BJ (cell line): ENCODE measurements at regions not wholly inside any gene's neighbourhood (a gene's known extent, or its start where the extent isn't known, plus 50 kb on each side); places are given as distances from the start of the nearest gene placed in this dataset.
"Not testable (repeated sequence)": the region's sequence is repeated elsewhere in the genome, so short reads cannot be mapped to it uniquely, and the experiment has no call there.

Experiments used
- CTCF ChIA-PET: fragments of 350-600 bp; formaldehyde crosslinking; extraction: SDS; loops from one replicate; lab custom pipeline; 2021; ENCODE audit warnings: antibody characterized with exemption, inconsistent platforms; lab: Yijun Ruan, JAX
- POLR2A ChIA-PET: fragments of 300-600 bp; sonication (Branson Sonifier 250); formaldehyde crosslinking; extraction: SDS; loops from one replicate; lab custom pipeline; 2021; ENCODE audit warnings: antibody characterized with exemption; lab: Charles Lee
- DNase-seq: peaks from one replicate; pipeline ENCODE4 v3.0.0-alpha.2; 2011; ENCODE audit warnings: low read depth
- H3K27me3 ChIP-seq: 2 replicates; pipeline ENCODE4 v1.6.0; 2011; ENCODE audit warnings: low read length; ENCODE audit not compliant: control insufficient read depth, insufficient read depth
- H3K36me3 ChIP-seq: 2 replicates; pipeline ENCODE4 v1.5.1; 2011; ENCODE audit warnings: low read length; ENCODE audit not compliant: control insufficient read depth, insufficient read depth
- H3K4me3 ChIP-seq: 2 replicates; pipeline ENCODE4 v1.5.1; 2011; ENCODE audit warnings: low read depth, mild to moderate bottlenecking, control low read depth, low read length
- CTCF ChIP-seq: IDR thresholded peaks from 2 replicates; pipeline ENCODE4 v1.5.1; 2011; ENCODE audit warnings: low read depth, mild to moderate bottlenecking, control low read depth, inconsistent platforms, low read length, moderate library complexity; ENCODE audit not compliant: insufficient read depth

DNA sequence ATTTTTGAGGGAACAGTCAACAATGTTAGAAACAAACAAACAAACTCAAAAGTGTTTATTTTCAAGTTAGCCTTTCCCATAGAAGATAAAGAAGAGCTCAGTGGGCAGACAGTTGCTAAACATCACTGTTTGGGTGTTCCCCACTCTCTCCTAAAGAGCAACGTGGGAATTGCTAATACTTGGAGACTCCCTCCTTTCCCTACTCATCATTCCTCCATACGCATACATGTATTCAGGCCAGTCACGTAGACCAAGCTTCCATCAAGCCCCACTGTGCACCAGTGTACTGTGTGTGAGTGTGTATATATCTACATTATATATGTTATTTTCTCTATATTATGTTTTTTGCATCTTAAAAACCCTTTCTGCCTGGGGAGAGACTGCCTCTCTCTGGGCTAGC is 115.0 kb upstream of the EGFLAM start:
- H3K36me3 ChIP-seq: no peaks in the 10 kb centered on the region
- CTCF ChIA-PET: interaction anchor here (0.6 to 1.1 kb wide), 2 partner anchors 25 to 122 kb away, joined by 3 to 6 read pairs; no protein-coding TSS in a partner anchor
- H3K27me3 ChIP-seq: 0 out of 2 replicates have a peak, but pooled peaks cover 1% of the 10 kb centered on the region
- no peak for DNase-seq
- no peak for TF ChIP-seq CTCF
- POLR2A ChIA-PET: interaction anchor here (1.0 kb wide), 1 partner anchor 159 kb away, joined by 6 read pairs; no protein-coding TSS in a partner anchor
- H3K4me3 ChIP-seq: no peak overlapping the region

DNA sequence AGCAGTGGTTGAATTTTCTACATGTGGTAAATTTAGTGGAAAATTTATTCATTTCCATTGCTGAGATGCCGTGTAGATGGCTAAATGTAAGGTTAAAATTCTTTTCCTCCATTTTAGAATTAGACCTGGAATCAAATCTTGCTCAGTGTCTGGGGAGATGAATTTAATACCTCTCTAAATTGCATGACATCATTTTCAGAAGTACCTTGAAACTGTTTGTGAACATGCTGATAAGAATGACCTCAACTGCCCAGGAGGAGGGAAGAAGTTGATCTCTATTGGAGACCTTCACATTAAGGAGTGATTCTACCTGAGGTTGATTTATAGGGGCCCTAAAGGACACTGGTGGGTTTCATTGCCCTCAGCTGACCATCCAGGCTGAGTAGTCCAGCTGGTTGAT is 116.7 kb upstream of the EGFLAM start:
- Histone ChIP-seq H3K27me3 (peaks cover 1% of the 10 kb centered on the region; the same call in 1 of the 2 replicates), H3K4me3 (no peak overlapping the region), H3K36me3 (no peaks in the 10 kb centered on the region)
- POLR2A ChIA-PET: no interaction called here
- CTCF ChIA-PET: no interaction called here
- TF ChIP-seq CTCF: no peak
- no peak for DNase-seq

- Histone ChIP-seq H3K36me3 (no peaks in the 10 kb centered on the region), H3K27me3 (no peaks in the 10 kb centered on the region; the same call in 1 of the 2 replicates), H3K4me3 (no peak overlapping the region)
- ChIA-PET CTCF (no interaction called here), POLR2A (no interaction called here)
- DNase-seq: no peak
- TF ChIP-seq CTCF: no peak
These were observed 119.8 kb upstream of the EGFLAM start for GRCh38 chr5:38138574-38138973.

DNA sequence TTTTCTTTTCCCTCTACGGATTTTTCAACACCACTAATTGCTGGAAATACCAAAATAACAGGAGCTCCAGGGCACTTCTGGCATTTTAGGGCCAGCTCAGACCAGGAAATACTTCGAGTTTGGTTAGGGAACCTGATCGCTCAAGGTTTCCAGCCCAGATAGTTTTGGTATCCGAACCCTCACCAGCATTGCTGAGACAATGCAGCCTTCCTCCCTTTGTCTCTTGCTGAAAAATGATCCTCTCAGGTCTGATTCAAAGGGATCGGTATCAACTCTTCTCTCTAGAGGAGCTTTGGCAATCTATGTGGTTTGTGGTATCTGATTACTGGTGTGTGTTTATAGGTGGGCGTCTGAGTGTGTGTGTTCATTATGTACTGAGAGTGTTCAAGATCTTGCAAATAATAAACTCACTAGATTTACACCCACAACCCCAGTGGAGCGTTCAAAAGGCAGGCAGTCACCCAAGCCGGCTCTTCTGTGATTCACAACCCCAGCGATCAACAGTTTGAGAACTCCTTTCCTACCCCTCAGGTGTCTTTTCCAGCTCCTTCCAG is 122.8 kb upstream of the EGFLAM start:
- TF ChIP-seq CTCF: no peak
- Histone ChIP-seq H3K27me3 (no peaks in the 10 kb centered on the region; the same call in 1 of the 2 replicates), H3K36me3 (no peaks in the 10 kb centered on the region), H3K4me3 (no peak overlapping the region)
- ChIA-PET CTCF (interaction anchor here (1.4 kb wide), 1 partner anchor 17 kb away, joined by 3 read pairs; no protein-coding TSS in a partner anchor), POLR2A (interaction anchor here (0.7 kb wide), 1 partner anchor 28 kb away, joined by 3 read pairs; no protein-coding TSS in a partner anchor)
- no peak for DNase-seq

DNA sequence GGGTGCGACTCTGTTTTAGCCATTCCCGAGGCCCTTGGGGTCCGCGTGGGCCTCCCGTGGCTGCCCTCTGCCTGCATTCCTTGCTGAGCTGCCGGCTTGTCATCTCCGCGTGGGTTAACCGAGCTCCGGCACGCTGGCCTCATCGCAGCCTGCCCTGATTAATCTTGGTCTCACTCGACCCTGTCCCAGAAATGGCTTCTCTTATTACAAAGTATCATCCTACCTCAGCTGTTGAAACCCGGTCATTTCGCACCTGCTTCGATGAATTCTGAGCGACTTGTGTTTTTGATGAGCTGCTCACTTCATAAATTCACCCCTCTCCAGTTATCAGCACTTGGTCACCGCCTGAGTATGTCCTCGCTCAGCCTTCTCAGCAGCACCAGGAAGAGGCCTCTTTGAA is 123.5 kb upstream of the EGFLAM start:
- CTCF ChIA-PET: interaction anchor here (1.4 kb wide), 1 partner anchor 18 kb away, joined by 3 read pairs; no protein-coding TSS in a partner anchor

GRCh38 chr5:38134294-38134693 is 124.1 kb upstream of the EGFLAM start:
- H3K36me3 ChIP-seq, POLR2A ChIA-PET, H3K4me3 ChIP-seq, H3K27me3 ChIP-seq, DNase-seq: not testable (repeated sequence)
- CTCF ChIA-PET: interaction anchor here (1.4 kb wide), 1 partner anchor 19 kb away, joined by 3 read pairs; no protein-coding TSS in a partner anchor

More for the DNA sequence above, 123.5 kb upstream of the EGFLAM start:
- H3K4me3 ChIP-seq: no peak overlapping the region
- H3K27me3 ChIP-seq: peaks cover 2% of the 10 kb centered on the region; the same call in 1 of the 2 replicates
- no peaks in the 10 kb centered on the region for H3K36me3 ChIP-seq
- POLR2A ChIA-PET: no interaction called here
- TF ChIP-seq CTCF: no peak
- no peak for DNase-seq
